HG02588 (cell line): ENCODE measurements at regions not wholly inside any gene's neighbourhood (a gene's known extent, or its start where the extent isn't known, plus 50 kb on each side); places are given as distances from the start of the nearest gene placed in this dataset.
"Not testable (repeated sequence)": the region's sequence is repeated elsewhere in the genome, so short reads cannot be mapped to it uniquely, and the experiment has no call there.

Source experiments
- ATAC-seq: cut with Tn5 transposase; IDR thresholded peaks from one replicate; pipeline ENCODE4 v1.9.1; 2021; ENCODE audit warnings: mild to moderate bottlenecking, moderate library complexity; ENCODE audit not compliant: unreplicated experiment

GRCh38 chr9:28410411-28410810, 837.1 kb upstream of the C9orf72 start:
- no peak for ATAC-seq

GRCh38 chr9:28413471-28413870, 840.2 kb upstream of the C9orf72 start:
- no peak for ATAC-seq

DNA sequence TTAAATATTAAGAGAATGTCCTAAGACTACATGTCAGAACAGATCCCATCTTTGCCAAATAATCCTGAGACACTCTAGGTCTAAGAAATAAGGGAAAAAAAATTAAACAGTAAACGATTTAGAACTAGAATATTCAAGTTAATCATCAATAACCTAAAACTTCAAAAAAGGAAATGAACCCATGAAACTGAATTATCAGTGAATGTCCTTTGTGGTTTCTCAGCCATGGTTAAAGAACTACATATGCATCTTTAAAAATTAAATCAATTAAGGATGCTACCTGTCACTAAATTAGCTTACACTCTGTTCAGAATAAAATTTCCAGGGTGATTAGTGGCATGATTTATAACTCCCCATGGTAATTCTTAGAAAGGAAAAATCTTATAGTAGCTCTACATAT, 850.0 kb upstream of the C9orf72 start:
- ATAC-seq = no peak

DNA sequence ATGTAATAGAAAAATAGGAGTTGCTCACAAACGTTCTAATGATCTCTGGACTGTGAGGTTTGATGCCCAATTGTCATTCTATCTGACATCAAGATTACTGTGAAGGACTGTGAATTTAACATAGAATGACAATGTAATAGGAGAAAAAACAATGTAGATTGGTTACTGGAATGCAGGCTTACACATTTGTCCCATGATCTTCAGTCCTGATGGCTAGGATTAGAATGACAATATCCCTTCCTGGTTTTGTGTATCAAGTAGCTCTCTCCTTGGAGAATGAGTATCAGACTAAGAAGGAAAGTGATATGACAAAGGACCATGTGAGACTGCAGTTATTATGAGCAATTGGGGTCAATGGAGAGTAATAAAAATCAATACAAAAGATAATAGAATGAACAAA, 862.2 kb upstream of the C9orf72 start:
- no peak for ATAC-seq

GRCh38 chr9:28439688-28440087, 866.4 kb upstream of the C9orf72 start:
- ATAC-seq = no peak

- ATAC-seq = no peak
Observed at GRCh38 chr9:28443461-28443860, 870.2 kb upstream of the C9orf72 start.

DNA sequence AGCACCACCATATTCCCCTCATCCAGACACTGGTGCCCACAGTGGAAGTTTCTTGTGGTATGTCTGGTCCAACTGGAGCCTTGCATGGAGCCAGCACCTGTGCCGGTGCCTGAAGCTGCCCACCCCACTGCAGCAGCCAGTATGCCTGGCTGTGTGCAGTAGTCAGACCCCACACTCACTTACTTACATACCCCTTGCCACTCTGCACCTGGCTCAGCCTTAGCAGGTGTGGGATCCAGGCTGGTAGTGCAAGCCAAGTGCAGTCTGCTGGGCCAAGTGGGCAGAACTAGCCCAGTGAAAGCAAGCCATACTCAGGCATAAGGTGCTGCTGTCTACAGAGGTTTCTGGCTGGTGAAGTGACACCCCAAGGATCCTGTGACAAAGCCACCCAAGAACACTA, 871.4 kb upstream of the C9orf72 start:
- ATAC-seq = no peak

- ATAC-seq = no peak
Observed at GRCh38 chr9:28445211-28445610, 871.9 kb upstream of the C9orf72 start.

DNA sequence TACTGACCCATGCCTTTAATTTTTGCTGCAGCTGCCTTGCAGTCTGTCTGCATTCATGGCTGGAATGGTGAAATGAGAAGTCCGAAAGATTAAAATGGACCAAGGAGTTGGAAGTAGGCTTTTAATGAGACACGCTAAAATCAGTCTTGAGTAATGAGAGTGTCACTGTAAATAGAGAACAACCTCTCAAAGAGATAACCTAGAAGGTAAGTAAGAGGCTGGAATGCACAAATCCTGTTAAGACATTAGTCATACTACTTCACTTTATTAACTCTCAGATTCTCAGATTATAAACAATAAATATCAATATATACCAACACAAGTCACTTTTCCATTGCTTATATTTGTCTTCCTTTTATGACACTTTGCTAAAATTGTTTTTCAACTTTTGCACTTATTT, 880.6 kb upstream of the C9orf72 start:
- ATAC-seq = no peak

GRCh38 chr9:28456861-28457260, 883.6 kb upstream of the C9orf72 start:
- ATAC-seq = no peak

GRCh38 chr9:28464481-28465216, 891.4 kb upstream of the C9orf72 start:
- no peak for ATAC-seq

DNA sequence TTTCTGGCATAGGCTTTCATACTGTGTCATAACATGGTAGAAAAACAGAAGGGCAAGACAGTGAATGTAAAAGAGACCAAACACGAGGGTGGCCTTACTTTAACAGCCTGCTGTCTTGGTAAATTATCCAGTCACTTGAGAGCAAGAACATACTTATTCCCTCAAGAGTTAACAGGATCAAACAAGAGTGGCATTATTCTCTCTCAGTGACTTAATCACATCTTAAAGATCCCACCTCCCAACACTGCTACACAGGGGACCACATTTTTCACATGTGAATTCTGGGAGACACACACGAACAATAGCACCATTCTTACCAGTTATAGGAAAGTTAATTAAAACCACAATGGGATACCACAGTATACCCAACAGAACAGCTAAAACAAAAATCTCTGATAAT, 898.0 kb upstream of the C9orf72 start:
- ATAC-seq = no peak

GRCh38 chr9:28487561-28487960, 914.3 kb upstream of the C9orf72 start:
- ATAC-seq = no peak

GRCh38 chr9:28491121-28491520, 917.8 kb upstream of the C9orf72 start:
- no peak for ATAC-seq

DNA sequence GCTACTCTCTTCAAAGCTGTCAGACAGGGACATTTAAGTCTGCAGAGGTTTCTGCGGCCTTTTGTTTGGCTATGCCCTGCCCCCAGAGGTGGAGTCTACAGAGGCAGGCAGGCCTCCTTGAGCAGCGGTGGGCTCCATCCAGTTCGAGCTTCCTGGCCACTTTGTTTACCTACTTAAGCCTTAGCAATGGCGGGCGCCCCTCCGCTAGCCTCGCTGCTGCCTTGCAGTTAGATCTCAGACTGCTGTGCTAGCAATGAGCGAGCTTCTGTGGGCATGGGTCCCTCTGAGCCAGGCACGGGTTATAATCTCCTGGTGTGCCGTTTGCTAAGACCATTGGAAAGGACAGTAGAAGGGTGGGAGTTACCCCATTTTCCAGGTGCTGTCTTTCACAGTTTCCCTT, 924.9 kb upstream of the C9orf72 start:
- not testable (repeated sequence) for ATAC-seq

- no peak for ATAC-seq
Observed at GRCh38 chr9:28502189-28502588, 928.9 kb upstream of the C9orf72 start.

GRCh38 chr9:28502741-28503140, 929.5 kb upstream of the C9orf72 start:
- no peak for ATAC-seq

GRCh38 chr9:28503573-28503972, 930.3 kb upstream of the C9orf72 start:
- no peak for ATAC-seq

DNA sequence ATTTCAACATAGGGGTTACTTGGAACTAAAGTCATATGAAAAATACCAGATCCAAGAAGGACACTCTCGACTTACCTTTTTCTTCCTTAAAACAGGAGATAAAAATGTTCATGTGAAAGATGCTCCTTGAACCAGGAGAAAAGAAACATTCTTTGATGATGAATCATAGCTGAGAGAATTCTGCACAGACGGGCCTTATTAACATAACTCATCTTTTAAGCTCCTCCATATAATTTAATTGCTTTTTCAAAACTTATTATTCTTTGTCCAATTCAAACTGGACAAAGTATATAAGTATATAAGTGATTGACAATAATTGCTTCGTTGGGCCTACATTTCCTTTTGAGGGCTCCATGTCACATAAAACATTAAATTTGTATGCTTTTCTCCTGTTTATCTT, 945.2 kb upstream of the C9orf72 start:
- no peak for ATAC-seq

DNA sequence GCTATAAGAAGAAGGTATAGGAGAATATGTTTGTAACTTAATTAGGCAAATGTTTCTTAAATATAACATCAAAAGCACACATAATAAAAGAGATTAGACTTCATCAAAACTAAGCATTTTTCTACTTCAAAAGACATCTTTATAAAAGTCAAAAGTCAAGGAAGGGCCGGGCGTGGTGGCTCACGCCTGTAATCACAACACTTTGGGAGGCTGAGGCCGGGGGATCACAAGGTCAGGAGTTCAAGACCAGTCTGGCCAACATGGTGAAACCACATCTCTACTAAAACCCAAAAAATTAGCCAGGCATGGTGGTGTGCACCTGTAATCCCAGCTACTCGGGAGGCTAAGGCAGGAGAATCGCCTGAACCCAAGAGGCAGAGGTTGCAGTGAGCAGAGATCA, 951.0 kb upstream of the C9orf72 start:
- ATAC-seq = not testable (repeated sequence)

GRCh38 chr9:28528049-28528448, 954.8 kb upstream of the C9orf72 start:
- no peak for ATAC-seq

DNA sequence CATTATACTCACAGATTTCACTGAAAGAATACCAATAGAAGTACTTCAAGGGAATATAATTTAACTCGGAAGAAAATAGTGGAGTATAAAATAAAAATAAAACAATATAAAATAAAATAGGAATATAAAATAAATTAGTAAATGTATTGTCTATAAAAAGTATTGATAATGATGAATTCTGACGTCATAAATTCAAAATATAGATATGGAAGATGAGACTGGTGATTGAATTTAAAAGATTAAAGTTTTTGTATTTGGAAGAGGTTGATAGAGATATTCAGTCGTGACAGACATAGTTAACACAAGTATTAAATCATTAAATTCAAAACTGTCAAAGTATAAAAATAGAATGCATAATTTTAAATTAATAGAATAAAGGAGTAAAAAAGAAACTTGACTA, 964.9 kb upstream of the C9orf72 start:
- ATAC-seq = no peak

DNA sequence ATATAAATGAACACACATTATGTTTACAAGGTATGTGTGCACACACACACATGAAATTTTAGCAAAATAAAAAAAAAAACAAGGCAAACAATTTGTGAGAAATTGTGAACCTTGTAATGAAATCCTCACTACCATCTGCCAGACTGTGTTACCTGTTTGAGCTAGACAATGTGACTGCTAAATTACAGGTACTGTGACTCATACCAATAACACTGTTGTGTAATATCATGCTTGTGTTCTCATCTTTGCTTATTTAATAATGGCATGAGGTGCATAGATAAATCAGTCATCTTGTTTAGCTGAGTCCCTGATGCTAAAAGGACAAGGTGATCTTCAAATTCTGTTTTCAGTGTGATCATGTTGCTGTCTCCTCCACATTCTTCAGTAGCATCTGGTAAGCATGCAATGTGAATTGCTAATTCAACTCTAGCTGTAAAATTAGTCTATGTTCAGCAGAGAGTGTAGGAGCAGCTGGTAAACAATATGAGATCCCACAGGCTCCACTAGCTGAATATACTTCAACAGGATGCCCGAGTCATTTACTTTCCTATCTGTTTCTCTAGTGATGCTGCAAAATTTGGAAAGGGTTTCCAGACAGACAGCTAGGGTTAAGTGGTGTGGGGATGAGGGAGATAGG, 966.3 kb upstream of the C9orf72 start:
- ATAC-seq = no peak
